GM21723 (cell line): ENCODE measurements at regions not wholly inside any gene's neighbourhood (a gene's known extent, or its start where the extent isn't known, plus 50 kb on each side); places are given as distances from the start of the nearest gene placed in this dataset.
"Not testable (repeated sequence)": the region's sequence is repeated elsewhere in the genome, so short reads cannot be mapped to it uniquely, and the experiment has no call there.

Source experiments
- ATAC-seq: cut with Tn5 transposase; IDR thresholded peaks from one replicate; pipeline ENCODE4 v1.9.1; 2021; ENCODE audit warnings: mild to moderate bottlenecking, moderate library complexity; ENCODE audit not compliant: unreplicated experiment

DNA sequence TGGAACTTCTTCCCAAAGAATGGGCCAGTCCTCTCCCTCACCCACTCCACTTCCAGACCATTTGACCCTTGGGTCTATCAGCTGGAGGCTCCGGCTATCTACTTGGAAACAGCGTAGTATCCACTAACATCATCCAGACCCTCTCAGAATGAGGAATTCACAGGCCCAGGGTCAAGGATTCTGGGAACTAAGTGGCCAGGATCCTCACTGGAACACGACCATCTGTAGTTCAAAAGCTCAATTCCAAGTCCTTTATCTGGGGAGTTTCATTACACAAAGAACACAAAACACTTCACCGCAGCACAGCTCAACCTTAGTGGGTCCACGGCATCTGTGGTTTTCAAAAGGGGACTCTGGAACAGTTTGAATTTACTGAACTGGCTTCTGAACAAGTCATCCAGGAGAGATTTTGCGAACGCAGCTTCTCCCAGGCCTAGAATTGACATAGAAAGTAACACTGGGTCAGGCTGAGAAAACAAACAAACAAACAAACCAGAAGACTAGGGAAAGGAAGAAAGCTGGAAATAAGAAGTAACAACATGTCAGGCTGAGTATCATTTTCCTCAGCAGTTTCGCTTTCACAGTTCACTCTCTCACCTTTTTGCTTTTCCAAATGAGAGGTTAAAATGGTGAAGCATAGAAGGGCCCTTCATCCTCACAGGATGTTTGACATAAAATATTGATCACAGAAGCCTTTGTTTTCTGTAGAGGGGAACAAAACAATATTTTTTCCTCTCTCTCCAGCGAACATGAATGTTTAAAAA is 57.6 kb upstream of the USP6NL start:
- ATAC-seq = no peak

DNA sequence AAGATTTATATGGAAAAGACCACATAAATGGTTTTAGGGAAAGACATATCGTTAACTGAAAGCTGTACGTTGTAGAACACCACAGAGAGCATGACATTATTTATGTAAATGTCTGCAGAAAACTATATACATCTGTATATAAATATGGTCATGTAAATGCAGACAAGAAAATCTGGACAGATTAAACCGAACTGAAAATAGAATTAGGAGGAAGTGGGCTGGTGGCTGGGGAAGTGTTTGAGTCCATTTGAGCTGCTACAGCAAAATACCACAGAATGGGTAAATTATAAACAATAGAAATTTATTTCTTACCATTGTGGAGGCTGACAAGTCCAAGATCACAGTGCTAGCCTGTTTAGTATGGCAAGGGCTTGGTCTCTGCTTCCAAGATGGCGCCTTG is 56.3 kb upstream of the USP6NL start:
- ATAC-seq = no peak

DNA sequence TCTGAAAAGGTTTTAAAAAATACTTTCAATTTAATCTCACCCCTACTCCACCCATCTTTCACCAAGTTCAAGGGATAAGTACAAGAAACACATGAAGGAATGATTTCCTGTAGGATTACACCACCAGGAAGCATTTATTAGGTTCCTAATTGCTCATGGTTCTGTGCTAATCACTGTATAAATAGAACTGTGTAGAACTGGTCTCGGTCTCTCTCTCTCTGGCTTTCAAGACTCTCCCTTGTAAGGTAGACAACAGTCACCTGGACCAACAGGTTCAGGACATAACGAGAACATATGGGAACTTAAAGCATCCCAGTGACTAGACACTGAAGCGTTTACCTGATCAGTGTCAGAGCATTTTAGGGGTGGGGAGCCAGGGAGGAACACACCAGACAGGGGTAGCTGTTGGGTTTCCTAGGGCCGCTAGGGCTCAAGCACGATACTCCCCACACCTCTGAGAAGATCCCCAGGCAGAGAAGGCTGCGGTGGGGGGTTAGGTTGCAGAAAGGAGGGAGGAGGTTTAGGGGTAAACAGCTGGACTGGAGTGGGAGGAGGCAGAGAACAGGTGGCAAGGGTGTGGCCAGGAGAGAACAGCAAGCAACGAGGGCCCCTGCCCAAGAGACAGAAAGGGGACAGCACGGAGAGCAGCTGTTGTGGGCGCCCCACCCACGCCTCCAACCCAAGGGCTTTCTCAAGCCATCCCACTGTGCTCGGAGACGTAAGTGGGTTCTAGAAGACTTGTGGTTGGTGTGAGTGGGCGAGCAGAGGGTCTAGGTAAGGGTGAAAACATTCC is 52.5 kb upstream of the USP6NL start:
- peak; percentile 81 for ATAC-seq

DNA sequence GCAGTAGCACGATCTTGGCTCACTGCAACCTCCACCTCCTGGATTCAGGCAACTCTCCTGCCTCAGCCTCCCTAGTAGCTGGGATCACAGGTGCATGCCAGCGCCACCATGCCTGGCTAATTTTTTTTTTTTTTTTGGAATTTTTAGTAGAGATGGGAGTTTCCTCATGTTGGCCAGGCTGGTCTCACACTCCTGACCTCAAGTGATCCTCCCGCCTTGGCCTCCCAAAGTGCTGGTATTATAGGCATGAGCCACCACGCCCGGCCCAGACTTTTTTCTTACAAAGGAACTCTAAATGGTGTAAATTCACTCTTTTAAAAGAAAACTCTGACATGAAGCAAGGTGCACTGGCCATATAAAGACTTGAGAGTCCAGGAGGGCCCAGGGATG is 51.7 kb upstream of the USP6NL start:
- not testable (repeated sequence) for ATAC-seq

DNA sequence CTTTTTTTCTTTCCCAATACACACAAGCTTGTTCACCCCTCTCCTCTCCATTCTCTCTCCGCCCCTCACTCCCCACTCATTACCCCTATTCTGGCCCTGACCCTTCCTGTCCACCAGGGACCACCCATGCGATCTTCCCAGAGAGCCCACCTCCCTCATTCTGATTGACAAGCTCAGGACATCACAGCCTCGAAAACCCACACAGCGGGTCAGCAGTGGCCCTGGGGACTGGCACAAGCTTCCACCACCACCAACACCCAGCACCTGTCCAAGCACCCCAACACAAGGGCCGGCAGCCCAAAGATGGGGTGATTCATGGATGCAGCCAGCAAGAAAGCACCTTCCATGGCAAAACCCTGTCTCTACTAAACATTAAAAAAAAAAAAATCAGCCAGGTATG is 50.0 kb upstream of the USP6NL start:
- no peak for ATAC-seq
